ENCODE measurements at regions not wholly inside any gene's neighbourhood (a gene's known extent, or its start where the extent isn't known, plus 50 kb on each side); places are given as distances from the start of the nearest gene placed in this dataset.

- TF ChIP-seq RBBP5 (conservative IDR thresholded peaks at IDR 0.05) (no peak), RUNX3 (IDR thresholded peaks at IDR 0.05; ENCODE audit: low read length) (peak; percentile 31; the same call in 1 of the 2 replicates), ZNF24 (IDR thresholded peaks at IDR 0.05) (0 out of 2 replicates have a peak, but pooled peaks have one; percentile 13), BHLHE40 (IDR thresholded peaks at IDR 0.05; ENCODE audit: borderline replicate concordance in 1 of 2, low read depth in 2 of 2, low read length in 1 of 2) (no peak), SIX5 (IDR thresholded peaks at IDR 0.05; ENCODE audit: low read depth, low read length, severe bottlenecking) (no peak), TBL1XR1 (IDR thresholded peaks at IDR 0.05; ENCODE audit: low read depth, low read length) (no peak), USF2 (IDR thresholded peaks at IDR 0.05; ENCODE audit: borderline replicate concordance, low read depth, low read length) (no peak), TCF3 (IDR thresholded peaks at IDR 0.05; ENCODE audit: borderline replicate concordance, insufficient read depth, low read depth, low read length) (0 out of 2 replicates have a peak, but pooled peaks have one; percentile 32), NR2F1 (conservative IDR thresholded peaks at IDR 0.05) (no peak), KAT2A (conservative IDR thresholded peaks at IDR 0.05; ENCODE audit: control insufficient read depth, low read depth, low read length) (no peak), CBX3 (IDR thresholded peaks at IDR 0.05; ENCODE audit: borderline replicate concordance, low read depth) (no peak), BRCA1 (IDR thresholded peaks at IDR 0.05; ENCODE audit: low read depth, low read length) (no peak), IRF5 (IDR thresholded peaks at IDR 0.05; ENCODE audit: borderline replicate concordance) (no peak), SUZ12 (IDR thresholded peaks at IDR 0.05; ENCODE audit: unreplicated experiment) (no peak), NFYB (IDR thresholded peaks at IDR 0.05; ENCODE audit: insufficient read depth, low read depth, low read length) (no peak), ATF3 (IDR thresholded peaks at IDR 0.05; ENCODE audit: borderline replicate concordance, extremely low read depth, low read depth, low read length) (no peak), WRNIP1 (IDR thresholded peaks at IDR 0.05; ENCODE audit: borderline replicate concordance, low read depth, low read length) (no peak), EP300 (IDR thresholded peaks at IDR 0.05; ENCODE audit: borderline replicate concordance in 1 of 2, control insufficient read depth in 1 of 2, low read depth in 2 of 2, low read length in 2 of 2) (no peak), SMC3 (IDR thresholded peaks at IDR 0.05; ENCODE audit: borderline replicate concordance, low read length) (peak; percentile 93), ASH2L (IDR thresholded peaks at IDR 0.05; ENCODE audit: borderline replicate concordance, low read depth) (no peak), ZBTB33 (IDR thresholded peaks at IDR 0.05) (no peak), MAX (IDR thresholded peaks at IDR 0.05; ENCODE audit: low read depth, low read length) (no peak), CHD2 (IDR thresholded peaks at IDR 0.05; ENCODE audit: borderline replicate concordance, low read depth, low read length) (no peak), E2F4 (IDR thresholded peaks at IDR 0.05; ENCODE audit: low read depth, low read length) (no peak)
Measured at GRCh38 chrX:13487731-13488505, 81.5 kb upstream of the EGFL6 start (continued).
